Activated naive CD4-positive, alpha-beta T cell treated with anti-CD3 and anti-CD28 coated beads, Interleukin-2, amount 50 U/mL, for 16 hours (primary cell): ENCODE measurements at regions not wholly inside any gene's neighbourhood (a gene's known extent, or its start where the extent isn't known, plus 50 kb on each side); places are given as distances from the start of the nearest gene placed in this dataset.
A peak's percentile ranks its signal among the peaks of the same experiment; 100 is the strongest.
"Not testable (repeated sequence)": the region's sequence is repeated elsewhere in the genome, so short reads cannot be mapped to it uniquely, and the experiment has no call there.

Experiments
- DNase-seq: peaks from one replicate; pipeline ENCODE4 v3.0.0-alpha.2; 2020

GRCh38 chr13:23947893-23948292 lies 50.6 kb upstream of the C1QTNF9B start:
- DNase-seq = no peak

- DNase-seq = no peak
Measured at GRCh38 chr13:23949200-23949599, 51.9 kb upstream of the C1QTNF9B start.

DNA sequence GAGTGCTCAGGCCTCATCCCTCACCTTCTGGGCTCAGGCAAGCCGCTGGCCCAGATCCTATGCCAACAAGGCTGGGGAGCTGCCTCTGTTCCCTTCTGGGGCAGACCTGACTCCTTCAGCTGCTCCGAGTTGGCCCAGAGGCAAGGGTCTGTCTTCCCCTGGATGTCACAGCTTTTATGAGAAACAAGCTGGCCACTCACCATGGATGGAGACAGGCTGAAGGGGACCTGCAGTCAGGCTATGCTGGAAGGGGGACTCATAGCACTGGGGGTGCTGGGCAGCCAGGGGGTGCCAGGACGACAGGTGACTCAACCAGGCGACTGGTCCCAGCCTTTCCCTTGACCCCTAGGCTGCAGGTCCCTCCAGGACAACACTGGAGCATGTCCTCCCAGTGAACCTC lies 52.4 kb upstream of the C1QTNF9B start:
- no peak for DNase-seq

GRCh38 chr13:23950736-23951510 lies 53.6 kb upstream of the C1QTNF9B start:
- DNase-seq = no peak

DNA sequence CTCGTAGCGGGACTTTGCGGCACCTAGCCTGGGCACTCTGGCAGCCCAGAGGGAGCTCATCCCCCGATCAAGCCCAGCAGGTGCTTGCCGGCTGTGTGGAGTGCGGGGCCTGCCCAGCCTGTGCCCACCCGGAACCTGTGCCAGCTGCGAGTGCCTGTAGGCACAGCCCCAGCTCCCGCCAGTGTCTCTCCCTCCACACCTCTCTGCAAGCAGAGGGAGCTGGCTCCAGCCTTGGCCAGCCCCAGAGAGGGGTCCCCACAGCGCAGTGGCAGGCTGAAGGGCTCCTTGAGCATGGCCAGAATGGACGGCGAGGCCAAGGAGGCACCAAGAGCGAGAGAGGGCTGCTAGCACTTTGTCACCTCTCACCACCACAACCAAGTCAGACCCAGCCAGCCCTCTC lies 55.5 kb upstream of the C1QTNF9B start:
- no peak for DNase-seq

- DNase-seq = no peak
Measured at GRCh38 chr13:23953860-23954512, 56.7 kb upstream of the C1QTNF9B start.

DNA sequence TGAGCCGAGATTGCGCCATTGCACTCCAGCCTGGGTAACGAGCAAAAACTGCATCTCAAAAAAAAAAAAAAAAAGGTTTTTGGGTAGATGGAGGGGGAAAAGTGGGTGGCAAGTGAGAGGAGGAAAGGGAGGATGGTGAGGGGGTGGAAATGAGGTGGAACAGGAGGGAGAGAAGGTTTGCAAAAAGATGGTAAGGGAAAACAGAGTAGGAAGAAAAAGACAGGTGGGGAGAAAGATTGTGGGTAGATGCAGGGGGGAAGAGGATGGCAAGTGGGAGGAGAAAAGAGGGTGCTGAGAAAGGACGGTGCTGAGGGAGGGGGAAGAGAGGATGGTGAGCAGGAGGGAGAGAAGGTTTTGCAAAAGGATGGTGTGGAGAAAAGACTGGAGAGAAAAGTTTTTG lies 57.8 kb upstream of the C1QTNF9B start:
- DNase-seq = no peak

DNA sequence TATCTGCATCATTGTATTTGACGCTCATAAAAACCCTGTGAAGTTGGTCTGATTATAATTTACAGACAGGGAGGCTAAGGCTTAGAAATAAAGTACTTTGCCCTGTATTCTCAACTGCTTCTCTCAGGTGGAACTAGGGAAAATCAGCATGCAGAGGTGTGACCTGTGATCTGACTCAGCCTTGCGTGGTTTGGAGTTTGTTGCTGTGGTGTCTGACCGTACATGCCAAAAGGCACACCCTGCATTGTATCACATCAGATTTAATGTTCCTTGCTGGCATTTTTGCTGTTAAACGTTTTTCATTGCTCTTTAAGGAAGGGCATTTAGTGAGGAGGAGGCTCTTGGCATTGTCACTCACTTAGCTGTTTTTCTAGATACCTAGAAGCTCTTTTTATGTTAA lies 58.8 kb upstream of the C1QTNF9B start:
- DNase-seq = no peak

DNA sequence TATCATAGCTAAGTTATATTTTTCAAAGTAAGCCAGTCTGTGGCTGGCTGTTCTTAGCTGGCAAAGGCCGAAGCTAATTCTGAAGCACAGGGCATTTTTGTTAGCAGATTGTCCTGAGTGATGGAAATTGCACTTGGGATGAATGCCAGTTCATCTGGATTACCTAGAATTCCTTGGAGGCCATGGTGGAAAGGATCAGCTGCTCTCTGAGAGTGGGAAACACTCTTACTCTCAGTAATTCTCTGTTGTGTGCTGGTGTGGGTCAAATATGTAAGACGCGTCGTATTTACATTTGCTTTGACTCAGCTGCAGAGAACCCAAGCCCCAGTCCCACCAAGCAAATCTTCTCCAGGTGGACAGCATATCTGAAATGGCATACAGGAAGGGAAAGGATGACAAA lies 60.7 kb upstream of the C1QTNF9B start:
- DNase-seq = no peak

DNA sequence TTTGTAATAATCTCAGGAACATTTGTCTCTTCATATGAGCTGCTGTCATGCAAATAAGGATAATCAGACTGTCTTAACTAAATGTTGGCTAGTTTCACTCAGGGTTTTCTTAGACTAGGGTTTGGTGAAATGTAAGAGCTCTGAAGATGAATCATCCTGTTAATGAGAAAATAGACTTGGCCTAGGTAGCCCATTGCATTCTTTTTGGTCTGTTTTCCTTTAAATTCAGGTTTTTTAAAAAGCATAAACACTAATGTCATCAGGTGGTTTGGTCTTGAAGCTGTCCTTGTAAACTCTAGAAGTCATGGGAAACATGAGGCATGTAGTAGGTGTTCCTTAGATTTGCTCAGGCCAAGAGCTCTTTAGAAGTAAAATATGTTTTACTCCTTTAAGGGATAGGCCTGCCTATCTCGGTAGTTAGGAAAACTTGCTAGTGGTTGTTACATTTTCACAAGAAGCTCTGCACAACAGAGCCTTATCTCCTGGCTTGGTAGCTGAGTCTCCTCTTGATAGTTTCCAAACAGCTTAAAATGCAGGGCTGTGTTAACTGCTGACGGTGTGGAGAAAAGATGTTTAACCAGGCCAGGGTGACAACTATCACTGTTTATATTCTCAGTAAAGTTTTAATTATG lies 62.0 kb upstream of the C1QTNF9B start:
- no peak for DNase-seq

GRCh38 chr13:23960566-23961156 lies 63.4 kb upstream of the C1QTNF9B start:
- DNase-seq = no peak

DNA sequence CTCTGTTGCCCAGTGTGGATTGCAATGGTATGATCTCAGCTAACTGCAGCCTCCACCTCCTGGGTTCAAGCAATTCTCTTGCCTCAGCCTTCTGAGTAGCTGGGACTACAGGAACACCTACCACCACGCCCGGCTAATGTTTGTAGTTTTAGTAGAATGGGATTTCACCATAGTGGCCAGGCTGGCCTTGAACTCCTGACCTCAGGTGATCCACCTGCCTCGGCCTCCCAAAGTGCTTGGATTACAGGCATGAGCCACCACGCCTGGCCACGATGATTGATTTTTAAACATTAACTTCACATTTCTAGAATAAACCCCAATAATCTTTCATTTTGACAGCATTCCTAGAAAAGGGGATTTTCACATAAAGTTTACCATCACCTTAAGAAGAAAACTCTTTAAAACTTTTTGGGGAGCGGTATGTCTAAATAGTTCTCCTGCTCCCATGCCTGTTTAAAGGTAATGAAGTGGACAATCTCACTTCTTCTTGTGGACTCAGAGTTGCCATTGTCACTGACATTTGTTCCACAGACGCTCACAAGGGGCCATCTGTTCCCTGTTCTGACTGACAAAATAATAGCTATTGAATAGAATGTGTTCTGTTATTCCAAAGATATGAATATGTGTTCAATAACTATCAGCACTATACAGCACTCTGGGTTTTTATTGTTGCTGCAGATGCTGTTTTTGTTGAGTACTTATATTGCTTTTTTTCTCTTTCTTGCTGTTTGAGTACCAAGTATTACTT lies 66.1 kb upstream of the C1QTNF9B start:
- DNase-seq = no peak

GRCh38 chr13:23963947-23964346 lies 66.6 kb upstream of the C1QTNF9B start:
- DNase-seq = no peak

DNA sequence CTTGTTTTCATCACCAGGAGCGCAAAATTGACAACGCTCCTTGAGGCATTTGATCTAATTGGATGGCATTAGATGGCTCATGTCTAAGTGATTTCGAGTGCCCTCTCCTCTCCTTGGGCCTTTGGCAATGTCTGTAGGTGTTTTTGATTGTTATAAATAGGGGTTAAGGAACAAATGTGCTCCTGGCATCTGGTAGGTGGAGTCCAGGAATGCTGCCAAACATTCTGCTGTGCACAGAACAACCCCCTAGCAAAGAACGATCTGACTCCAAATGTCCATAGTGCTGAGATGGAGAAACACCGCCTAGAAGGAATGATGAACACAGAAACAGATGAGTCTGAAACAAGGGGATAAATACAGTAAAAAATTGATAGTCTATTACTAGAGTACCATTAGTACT lies 68.0 kb upstream of the C1QTNF9B start:
- no peak for DNase-seq

DNA sequence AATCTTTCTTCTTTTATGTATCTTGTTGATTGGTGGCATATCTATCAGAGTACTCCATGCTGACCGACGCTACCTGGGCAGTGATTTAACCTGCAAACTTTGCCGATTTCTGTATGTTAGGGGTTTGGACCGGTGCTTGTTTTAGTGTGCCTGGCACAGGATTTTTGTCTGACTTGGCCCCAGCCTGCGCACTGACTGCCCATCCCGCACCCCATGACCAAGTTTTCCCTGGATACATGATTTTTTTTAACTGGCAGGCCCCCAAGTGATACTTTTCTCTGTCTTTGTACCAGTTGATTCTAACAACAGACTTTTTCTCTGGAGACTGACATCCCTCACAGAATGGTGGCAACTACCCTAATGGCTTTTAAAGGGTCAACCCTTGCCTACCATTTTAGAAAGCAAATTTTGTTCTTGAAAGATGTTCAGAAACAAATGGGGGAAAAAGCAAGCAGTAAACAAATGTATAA lies 69.0 kb upstream of the C1QTNF9B start:
- DNase-seq = no peak

DNA sequence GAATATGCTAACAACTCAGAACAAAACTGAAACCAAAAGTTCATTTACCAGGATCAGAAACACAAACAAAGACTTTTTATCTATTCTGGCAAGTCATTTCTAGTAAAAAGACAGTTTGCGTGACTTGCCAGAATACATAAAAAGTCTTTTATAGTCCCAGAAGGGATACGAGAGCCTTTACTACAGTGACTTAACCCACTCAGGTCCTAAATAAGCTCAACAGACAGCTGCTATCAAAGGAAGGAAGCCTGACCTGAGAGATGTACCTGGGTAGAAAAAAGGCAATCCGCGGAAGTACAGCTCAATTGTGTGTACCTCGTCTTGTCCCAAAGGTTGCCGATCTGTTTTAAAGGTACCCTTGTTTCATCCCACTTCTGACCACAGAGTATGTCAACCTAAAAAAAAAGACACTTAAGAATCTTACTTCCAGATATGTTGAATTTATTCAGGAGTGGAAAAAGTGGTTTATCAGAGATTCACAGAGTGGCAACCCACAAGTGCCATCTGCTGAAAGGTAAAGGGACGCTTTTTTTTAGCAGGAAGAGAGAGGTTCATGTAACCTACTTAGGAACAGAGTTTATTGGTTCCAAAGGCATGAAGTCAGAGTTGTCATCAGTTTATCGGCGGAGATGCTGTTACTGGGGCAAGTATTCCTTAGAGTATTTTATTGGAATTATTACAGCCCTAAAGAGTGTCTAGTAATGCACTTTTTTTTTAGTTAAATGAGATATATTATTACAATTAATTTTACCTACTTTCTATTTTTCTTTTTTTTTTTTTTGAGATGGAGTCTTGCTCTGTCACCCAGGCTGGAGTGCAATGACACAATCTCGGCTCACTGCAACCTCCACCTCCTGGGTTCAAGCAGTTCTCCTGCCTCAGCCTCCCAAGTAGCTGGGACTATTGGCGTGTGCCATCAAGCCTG lies 69.7 kb upstream of the C1QTNF9B start:
- DNase-seq = no peak

DNA sequence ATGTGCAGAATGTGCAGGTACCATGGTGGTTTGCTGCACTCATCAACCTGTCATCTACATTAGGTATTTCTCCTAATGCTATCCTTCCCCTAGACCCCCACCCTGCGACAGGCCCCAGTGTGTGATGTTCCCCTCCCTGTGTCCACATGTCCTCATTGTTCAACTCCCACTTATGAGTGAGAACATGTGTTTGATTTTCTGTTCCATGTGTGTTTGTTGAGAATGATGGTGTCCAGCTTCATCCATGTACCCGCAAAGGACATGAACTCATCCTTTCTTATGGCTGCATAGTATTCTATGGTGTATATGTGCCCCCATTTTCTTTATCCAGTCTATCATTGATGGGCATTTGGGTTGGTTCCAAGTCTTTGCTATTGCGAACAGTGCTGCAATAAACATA lies 70.5 kb upstream of the C1QTNF9B start:
- DNase-seq = not testable (repeated sequence)

DNA sequence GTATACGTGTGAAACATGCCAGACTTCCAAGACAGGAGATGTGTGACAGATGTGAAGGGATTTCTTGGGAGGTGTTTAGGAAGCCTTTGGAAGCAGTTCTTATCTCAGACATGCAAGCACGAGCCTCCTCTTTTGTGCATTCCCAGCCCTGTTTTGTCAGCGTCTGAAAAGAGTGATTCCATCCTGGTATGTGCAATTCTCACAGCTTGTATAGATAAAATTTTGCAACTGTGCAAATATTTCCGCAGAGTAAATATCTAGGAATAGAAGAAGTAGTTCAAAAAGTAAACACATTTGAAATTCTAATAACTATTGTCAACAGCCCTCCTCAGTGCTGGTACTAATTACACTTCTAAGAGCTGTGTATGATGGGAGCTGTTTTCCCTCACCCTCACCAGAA lies 72.3 kb upstream of the C1QTNF9B start:
- DNase-seq = no peak

- DNase-seq = peak; percentile 12
Measured at GRCh38 chr13:23979361-23980159, 82.3 kb upstream of the C1QTNF9B start.

- peak; percentile 83 for DNase-seq
Measured at GRCh38 chr13:23980160-23980551, 82.9 kb upstream of the C1QTNF9B start.

DNA sequence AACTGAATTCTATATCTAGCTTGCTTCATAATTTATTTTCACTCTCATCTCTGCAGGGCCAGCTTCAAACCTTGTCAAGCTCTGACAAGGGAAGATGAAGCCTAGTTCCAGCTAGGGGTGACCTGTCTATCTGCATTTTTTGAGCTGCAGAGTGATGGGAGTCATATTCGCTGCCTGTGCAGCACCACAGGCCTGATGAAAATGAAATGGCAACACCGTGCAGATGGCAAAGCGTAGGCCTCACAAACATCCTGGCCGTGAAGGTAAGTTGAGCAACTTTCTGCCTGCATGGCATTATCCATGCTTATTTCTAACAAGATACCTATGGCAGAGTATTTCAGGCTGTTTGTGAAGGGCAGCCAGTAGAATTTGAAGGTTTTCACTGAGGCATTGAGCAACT lies 86.4 kb upstream of the C1QTNF9B start:
- no peak for DNase-seq
